Esophagus muscularis mucosa (tissue), 4 donors: ENCODE measurements at regions not wholly inside any gene's neighbourhood (a gene's known extent, or its start where the extent isn't known, plus 50 kb on each side); places are given as distances from the start of the nearest gene placed in this dataset.

ENCODE experiments used
- DNase-seq: peaks from one replicate; pipeline ENCODE4 v3.0.0-alpha.2; 2017; ENCODE audit errors: extremely low spot score
- H3K27ac ChIP-seq, 4 donors: fragments of 200-600 bp; sonication (generic); replicated peaks in 1 of 4; 1 replicate in 3 of 4; 2 replicates in 1 of 4; pipeline ENCODE4 v1.5.1; 2016 to 2019; ENCODE audit warnings: mild to moderate bottlenecking in 1 of 4
- H3K27me3 ChIP-seq, 4 donors: fragments of 200-600 bp; sonication (generic); one replicate each; pipeline versions ENCODE4 v1.5.1 to v1.6.0; 2016 to 2019
- H3K36me3 ChIP-seq, 4 donors: fragments of 200-600 bp; sonication (generic); one replicate each; pipeline ENCODE4 v1.5.1; 2016 to 2019
- H3K4me1 ChIP-seq, 4 donors: fragments of 200-600 bp; sonication (generic); one replicate each; pipeline ENCODE4 v1.5.1; 2016 to 2019
- H3K4me3 ChIP-seq, 4 donors: fragments of 200-600 bp; sonication (generic); 1 replicate in 2 of 4; 2 replicates in 2 of 4; pipeline ENCODE4 v1.5.1; 2016 to 2019; ENCODE audit warnings: mild to moderate bottlenecking in 4 of 4, moderate library complexity in 1 of 4
- H3K9me3 ChIP-seq, 4 donors: fragments of 200-600 bp; sonication (generic); 1 replicate in 3 of 4; 2 replicates in 1 of 4; pipeline ENCODE4 v1.5.1; 2016 to 2019
- EP300 ChIP-seq: sonication (generic); formaldehyde crosslinking; IDR thresholded peaks from one replicate; pipeline ENCODE4 v1.6.1; 2017; ENCODE audit warnings: antibody characterized with exemption
- POLR2A ChIP-seq: fragments of 450-650 bp; IDR thresholded peaks from one replicate; pipeline ENCODE4 v1.6.1; 2017; ENCODE audit warnings: antibody characterized with exemption, moderate library complexity, mild to moderate bottlenecking, low read depth
- POLR2AphosphoS5 ChIP-seq, 2 donors: sonication (generic); formaldehyde crosslinking; IDR thresholded peaks; one replicate each; pipeline ENCODE4 v1.6.1; 2017; ENCODE audit warnings: antibody characterized with exemption in 2 of 2
- WGBS: methylation state at CpG from one replicate; pipeline ENCODE4 v1.1.5; 2018; 5-methylcytosine and 5-hydroxymethylcytosine counted together
- intact Hi-C: fragments of 100-400 bp; cut with DNase I; formaldehyde crosslinking; loops from one replicate; pipeline ENCODE4 v1.15.1; 2023
- TF ChIP-seq, protein P1 (sequence below), 3 experiments: fragments of 200-600 bp in 2 of 3; fragments of 450-650 bp in 1 of 3; sonication (generic) in 2 of 3; IDR thresholded peaks; one replicate each; pipeline ENCODE4 v1.5.1; 2017 to 2019; ENCODE audit warnings: antibody characterized with exemption in 3 of 3, mild to moderate bottlenecking in 2 of 3, moderate library complexity in 1 of 3

DNA sequence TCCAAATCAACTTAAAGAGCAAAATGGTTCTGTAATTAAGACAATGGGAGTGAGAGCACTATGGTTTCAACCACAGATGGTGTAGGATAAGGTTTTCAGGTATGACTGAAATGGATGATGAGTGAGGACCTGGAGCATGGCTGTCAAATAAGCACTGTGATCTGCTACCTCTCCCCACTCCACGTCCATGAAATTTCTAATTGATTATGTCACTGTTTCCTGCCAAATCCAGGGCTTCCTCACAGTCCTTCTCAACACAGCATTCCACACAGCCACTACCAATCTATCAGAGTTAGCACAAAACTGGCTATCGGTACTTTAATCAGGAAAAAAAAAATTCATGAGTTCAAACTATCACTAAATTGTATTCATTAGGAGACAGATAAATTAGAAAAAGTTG is 420.4 kb upstream of the WWC1 start:
- whole genome bisulfite sequencing: 32% methylated on average over 2 of the region's 2 CpGs
- Histone ChIP-seq H3K4me1 (no peaks in the 10 kb centered on the region), H3K27ac (no peak overlapping the region), H3K9me3 (no peaks in the 10 kb centered on the region), H3K4me3 (no peak overlapping the region), H3K27me3 (no peaks in the 10 kb centered on the region), H3K36me3 (no peaks in the 10 kb centered on the region)
- DNase-seq: no peak
- TF ChIP-seq POLR2AphosphoS5 (IDR thresholded peaks at IDR 0.05): no peak
- no peak for TF ChIP-seq EP300
- TF ChIP-seq, protein P1, sequence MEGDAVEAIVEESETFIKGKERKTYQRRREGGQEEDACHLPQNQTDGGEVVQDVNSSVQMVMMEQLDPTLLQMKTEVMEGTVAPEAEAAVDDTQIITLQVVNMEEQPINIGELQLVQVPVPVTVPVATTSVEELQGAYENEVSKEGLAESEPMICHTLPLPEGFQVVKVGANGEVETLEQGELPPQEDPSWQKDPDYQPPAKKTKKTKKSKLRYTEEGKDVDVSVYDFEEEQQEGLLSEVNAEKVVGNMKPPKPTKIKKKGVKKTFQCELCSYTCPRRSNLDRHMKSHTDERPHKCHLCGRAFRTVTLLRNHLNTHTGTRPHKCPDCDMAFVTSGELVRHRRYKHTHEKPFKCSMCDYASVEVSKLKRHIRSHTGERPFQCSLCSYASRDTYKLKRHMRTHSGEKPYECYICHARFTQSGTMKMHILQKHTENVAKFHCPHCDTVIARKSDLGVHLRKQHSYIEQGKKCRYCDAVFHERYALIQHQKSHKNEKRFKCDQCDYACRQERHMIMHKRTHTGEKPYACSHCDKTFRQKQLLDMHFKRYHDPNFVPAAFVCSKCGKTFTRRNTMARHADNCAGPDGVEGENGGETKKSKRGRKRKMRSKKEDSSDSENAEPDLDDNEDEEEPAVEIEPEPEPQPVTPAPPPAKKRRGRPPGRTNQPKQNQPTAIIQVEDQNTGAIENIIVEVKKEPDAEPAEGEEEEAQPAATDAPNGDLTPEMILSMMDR (IDR thresholded peaks at IDR 0.05): no peak
- no peak for TF ChIP-seq POLR2A
- intact Hi-C loops: no loop called here

DNA sequence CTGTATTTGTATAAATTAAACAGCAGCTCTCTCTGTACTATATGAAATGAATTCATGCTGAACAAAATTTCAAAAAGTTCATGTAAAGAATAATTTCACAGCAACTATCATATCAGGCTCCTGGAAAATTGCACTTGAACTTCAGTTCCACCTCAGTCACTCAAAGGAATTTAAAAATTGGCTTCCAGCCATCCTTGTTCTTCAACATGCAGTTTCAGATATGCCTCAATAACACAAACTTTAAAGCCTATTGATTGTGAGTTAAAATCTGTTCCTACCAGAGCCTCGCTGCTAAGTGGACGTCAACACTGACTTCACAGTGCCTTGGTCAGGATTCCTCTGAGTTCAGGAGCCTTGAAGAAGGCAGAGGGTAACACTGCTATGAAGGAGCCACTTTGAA is 418.7 kb upstream of the WWC1 start:
- Histone ChIP-seq H3K4me1 (no peaks in the 10 kb centered on the region), H3K27me3 (no peaks in the 10 kb centered on the region), H3K27ac (no peak overlapping the region), H3K36me3 (no peaks in the 10 kb centered on the region), H3K9me3 (no peaks in the 10 kb centered on the region), H3K4me3 (no peak overlapping the region)
- WGBS: 69% methylated on average over 2 of the region's 2 CpGs
- no peak for DNase-seq
- TF ChIP-seq, protein P1 (IDR thresholded peaks at IDR 0.05): no peak
- no peak for TF ChIP-seq POLR2A
- TF ChIP-seq POLR2AphosphoS5 (IDR thresholded peaks at IDR 0.05): no peak
- no peak for TF ChIP-seq EP300
- intact Hi-C loops: no loop called here

DNA sequence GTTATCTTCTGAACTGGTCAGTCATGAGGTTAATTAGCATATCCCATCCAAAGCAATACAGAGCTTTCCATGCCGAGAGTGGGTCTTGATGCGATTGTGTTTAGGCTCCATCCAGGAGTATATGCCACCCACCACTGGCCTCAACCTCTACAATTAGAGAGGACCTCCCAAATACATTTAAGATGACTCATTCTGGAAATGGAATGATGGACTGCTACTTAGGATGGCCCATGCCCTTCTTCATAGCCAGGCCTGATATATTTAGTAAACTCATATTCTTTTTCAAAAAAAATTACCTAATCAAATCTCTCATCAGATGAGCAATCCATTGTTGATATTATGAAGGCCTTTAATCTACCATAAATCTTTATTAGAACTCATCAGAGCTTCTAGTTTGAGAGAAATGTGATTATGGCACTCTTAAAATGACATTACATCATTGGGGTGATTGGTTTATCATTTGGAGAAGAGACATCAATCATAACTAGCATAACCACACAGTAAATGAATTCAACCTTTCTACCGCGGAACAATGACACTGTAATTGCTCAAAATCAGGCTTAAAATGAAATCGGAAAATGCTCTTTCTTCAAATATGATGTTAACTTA is 414.2 kb upstream of the WWC1 start:
- Histone ChIP-seq H3K27ac (no peak overlapping the region), H3K4me1 (no peaks in the 10 kb centered on the region), H3K36me3 (no peaks in the 10 kb centered on the region), H3K27me3 (no peaks in the 10 kb centered on the region), H3K4me3 (no peak overlapping the region), H3K9me3 (no peaks in the 10 kb centered on the region)
- no peak for DNase-seq
- 86% methylated on average over 5 of the region's 5 CpGs for WGBS
- intact Hi-C loops: no loop called here
- TF ChIP-seq, protein P1 (IDR thresholded peaks at IDR 0.05): no peak
- TF ChIP-seq EP300 (no peak), POLR2A (no peak), POLR2AphosphoS5 (IDR thresholded peaks at IDR 0.05) (no peak)

DNA sequence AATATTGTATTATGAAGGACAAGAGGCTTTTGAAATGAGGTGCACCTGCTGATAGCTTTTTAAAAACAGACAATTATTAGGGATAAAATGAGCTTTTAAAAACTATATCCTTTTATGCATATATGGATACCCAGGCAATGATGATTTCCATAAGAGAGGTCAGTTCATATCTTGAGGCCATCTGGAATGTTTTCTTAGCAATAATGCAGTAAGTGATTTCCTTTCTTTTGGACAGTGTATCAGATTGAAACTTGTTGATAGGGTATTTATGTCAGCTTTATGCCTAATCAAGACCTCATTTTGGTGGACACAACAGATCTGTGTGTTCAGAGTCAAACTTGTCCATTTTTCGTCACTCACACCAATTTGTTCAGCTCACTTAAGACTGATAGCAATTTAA is 413.5 kb upstream of the WWC1 start:
- Histone ChIP-seq H3K9me3 (no peaks in the 10 kb centered on the region), H3K27ac (no peak overlapping the region), H3K4me3 (no peak overlapping the region), H3K36me3 (no peaks in the 10 kb centered on the region), H3K27me3 (no peaks in the 10 kb centered on the region), H3K4me1 (no peaks in the 10 kb centered on the region)
- 85% methylated on average over 1 of the region's 1 CpG for WGBS
- intact Hi-C loops: no loop called here
- TF ChIP-seq POLR2A (no peak), EP300 (no peak), POLR2AphosphoS5 (IDR thresholded peaks at IDR 0.05) (no peak)
- TF ChIP-seq, protein P1 (IDR thresholded peaks at IDR 0.05): no peak
- no peak for DNase-seq

DNA sequence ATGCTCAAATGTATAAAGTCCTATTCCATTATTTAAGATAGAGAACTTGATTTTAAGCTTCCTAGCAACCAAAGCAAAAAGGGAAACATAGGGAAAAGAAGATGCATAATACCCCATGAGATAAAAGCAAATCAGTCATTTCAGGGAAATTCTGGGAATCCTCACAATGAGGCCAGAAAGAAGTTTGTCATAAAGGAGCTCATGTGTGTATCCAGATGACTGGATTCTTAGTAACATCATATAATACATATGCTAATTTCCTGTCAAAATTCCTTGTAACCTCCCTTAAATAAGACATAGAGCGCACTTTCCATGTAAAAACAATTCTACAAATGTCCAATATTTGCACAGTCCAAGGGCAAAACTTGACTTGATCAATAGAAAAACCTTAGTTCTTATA is 411.0 kb upstream of the WWC1 start:
- Histone ChIP-seq H3K36me3 (no peaks in the 10 kb centered on the region), H3K27me3 (no peaks in the 10 kb centered on the region), H3K27ac (no peak overlapping the region), H3K4me1 (no peaks in the 10 kb centered on the region), H3K4me3 (no peak overlapping the region), H3K9me3 (no peaks in the 10 kb centered on the region)
- intact Hi-C loops: no loop called here
- TF ChIP-seq POLR2AphosphoS5 (IDR thresholded peaks at IDR 0.05) (no peak), POLR2A (no peak), EP300 (no peak)
- TF ChIP-seq, protein P1 (IDR thresholded peaks at IDR 0.05): no peak
- DNase-seq: no peak
- WGBS: 84% methylated on average over 1 of the region's 1 CpG
